ENCODE measurements at regions not wholly inside any gene's neighbourhood (a gene's known extent, or its start where the extent isn't known, plus 50 kb on each side); places are given as distances from the start of the nearest gene placed in this dataset.
"Not testable (repeated sequence)": the region's sequence is repeated elsewhere in the genome, so short reads cannot be mapped to it uniquely, and the experiment has no call there.

GRCh38 chr7:114169389-114169788 lies 245.2 kb upstream of the FOXP2 start:
- not testable (repeated sequence) for TF ChIP-seq CTCF, POLR2A (IDR thresholded peaks at IDR 0.05)

Measured in esophagus squamous epithelium (tissue), 4 donors.